ENCODE measurements at regions not wholly inside any gene's neighbourhood (a gene's known extent, or its start where the extent isn't known, plus 50 kb on each side); places are given as distances from the start of the nearest gene placed in this dataset.

GRCh38 chr14:48401321-48401720 lies 725.9 kb upstream of the MDGA2 start:
- TF ChIP-seq FOXM1 (IDR thresholded peaks at IDR 0.05; ENCODE audit: borderline replicate concordance) (no peak), FOXA1 (IDR thresholded peaks at IDR 0.05) (no peak), CTBP1 (IDR thresholded peaks at IDR 0.05; ENCODE audit: borderline replicate concordance) (no peak), FOXK2 (IDR thresholded peaks at IDR 0.05) (no peak), BHLHE40 (IDR thresholded peaks at IDR 0.05; ENCODE audit: borderline replicate concordance) (no peak)

Measured in HEK293T (cell line).